Transverse colon (tissue), 4 donors: ENCODE measurements at regions not wholly inside any gene's neighbourhood (a gene's known extent, or its start where the extent isn't known, plus 50 kb on each side); places are given as distances from the start of the nearest gene placed in this dataset.

Source experiments
- POLR2A ChIP-seq: fragments of 450-650 bp; IDR thresholded peaks from one replicate; pipeline ENCODE4 v1.6.1; 2016; ENCODE audit warnings: antibody characterized with exemption, mild to moderate bottlenecking, moderate library complexity
- POLR2AphosphoS5 ChIP-seq, 3 donors: sonication (generic); formaldehyde crosslinking; IDR thresholded peaks; one replicate each; pipeline ENCODE4 v1.6.1; 2016; ENCODE audit warnings: antibody characterized with exemption in 3 of 3
- TF ChIP-seq, protein P1 (sequence below), 5 experiments: fragments of 200-600 bp in 3 of 5; fragments of 450-650 bp in 2 of 5; sonication (generic) in 3 of 5; IDR thresholded peaks; 1 replicate in 2 of 5; 2 replicates in 3 of 5; pipeline ENCODE4 v1.5.1; 2016 to 2017; ENCODE audit warnings: antibody characterized with exemption in 5 of 5, inconsistent platforms in 3 of 5, mild to moderate bottlenecking in 2 of 5, moderate library complexity in 1 of 5

DNA sequence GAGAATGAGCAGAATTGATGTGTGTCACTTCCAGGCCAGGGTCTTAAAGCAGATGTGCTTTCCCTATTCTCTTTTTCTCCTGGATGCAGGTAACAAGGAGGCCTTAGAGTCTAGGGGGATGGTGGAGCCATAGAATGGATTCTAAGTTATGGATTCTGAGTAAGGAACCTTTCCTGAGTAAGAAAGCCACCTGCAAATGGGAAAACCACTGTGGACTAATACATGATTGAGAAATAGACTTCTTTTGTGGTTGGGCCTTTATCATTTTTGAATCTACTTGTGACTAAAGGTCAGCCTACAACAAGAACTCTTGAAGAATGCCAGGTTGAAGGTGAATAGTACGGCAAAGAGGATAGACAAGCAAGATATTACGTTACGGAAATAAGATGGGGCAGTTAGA lies 116.1 kb downstream of the CDC7 start:
- TF ChIP-seq POLR2AphosphoS5 (IDR thresholded peaks at IDR 0.05) (no peak), POLR2A (no peak)
- TF ChIP-seq, protein P1, sequence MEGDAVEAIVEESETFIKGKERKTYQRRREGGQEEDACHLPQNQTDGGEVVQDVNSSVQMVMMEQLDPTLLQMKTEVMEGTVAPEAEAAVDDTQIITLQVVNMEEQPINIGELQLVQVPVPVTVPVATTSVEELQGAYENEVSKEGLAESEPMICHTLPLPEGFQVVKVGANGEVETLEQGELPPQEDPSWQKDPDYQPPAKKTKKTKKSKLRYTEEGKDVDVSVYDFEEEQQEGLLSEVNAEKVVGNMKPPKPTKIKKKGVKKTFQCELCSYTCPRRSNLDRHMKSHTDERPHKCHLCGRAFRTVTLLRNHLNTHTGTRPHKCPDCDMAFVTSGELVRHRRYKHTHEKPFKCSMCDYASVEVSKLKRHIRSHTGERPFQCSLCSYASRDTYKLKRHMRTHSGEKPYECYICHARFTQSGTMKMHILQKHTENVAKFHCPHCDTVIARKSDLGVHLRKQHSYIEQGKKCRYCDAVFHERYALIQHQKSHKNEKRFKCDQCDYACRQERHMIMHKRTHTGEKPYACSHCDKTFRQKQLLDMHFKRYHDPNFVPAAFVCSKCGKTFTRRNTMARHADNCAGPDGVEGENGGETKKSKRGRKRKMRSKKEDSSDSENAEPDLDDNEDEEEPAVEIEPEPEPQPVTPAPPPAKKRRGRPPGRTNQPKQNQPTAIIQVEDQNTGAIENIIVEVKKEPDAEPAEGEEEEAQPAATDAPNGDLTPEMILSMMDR (IDR thresholded peaks at IDR 0.05) = no peak
